HG02610 (cell line): ENCODE measurements at regions not wholly inside any gene's neighbourhood (a gene's known extent, or its start where the extent isn't known, plus 50 kb on each side); places are given as distances from the start of the nearest gene placed in this dataset.

Experiments
- ATAC-seq: cut with Tn5 transposase; IDR thresholded peaks from one replicate; pipeline ENCODE4 v1.9.1; 2021; ENCODE audit warnings: mild to moderate bottlenecking, moderate library complexity; ENCODE audit not compliant: unreplicated experiment

DNA sequence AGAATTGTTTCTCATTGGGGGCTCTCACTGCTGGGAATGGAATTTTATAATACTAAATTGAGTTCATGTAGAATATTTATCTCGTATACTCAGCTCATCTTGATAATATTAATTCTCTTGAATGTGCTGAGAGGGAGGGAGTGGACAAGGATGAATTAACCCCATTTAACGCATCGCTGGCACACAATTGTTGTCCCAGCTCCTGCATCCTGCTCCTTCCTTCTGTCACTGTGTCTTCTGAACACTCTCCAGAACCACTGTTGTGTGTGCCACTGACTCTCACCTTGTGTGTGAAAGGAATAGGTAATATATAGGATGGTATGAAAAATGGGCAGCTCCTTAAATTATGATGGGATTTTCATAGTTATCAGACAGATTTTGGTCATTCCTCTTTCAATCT is 267.3 kb downstream of the MTRR start:
- no peak for ATAC-seq

DNA sequence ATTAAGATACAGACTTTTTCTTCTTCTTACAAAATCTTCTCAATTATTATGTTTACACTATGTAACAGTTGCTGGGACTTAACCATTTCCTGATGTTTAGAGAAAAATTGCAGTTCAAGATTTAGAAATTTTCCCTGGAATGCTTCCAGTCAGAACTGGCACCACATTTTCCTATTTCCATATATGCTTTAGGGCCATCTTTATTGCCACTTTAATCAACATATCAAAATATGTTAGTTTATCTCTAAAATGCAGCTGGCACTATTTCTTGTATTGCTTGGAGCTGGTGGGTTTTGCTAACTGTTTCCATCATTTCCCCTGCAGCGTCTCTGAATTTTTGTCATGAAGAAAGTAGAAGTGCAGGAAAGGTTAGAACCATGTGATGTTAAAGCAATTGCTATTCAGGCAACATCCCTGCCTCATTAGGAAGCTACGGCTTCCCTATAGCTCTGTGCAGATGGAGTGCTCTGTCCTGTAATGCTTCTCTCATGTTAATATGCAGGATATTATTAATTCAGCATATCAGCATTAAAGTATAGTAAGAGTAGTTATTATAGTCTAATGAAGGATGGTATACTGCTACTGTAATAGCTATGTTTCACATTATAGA is 269.1 kb downstream of the MTRR start:
- no peak for ATAC-seq

DNA sequence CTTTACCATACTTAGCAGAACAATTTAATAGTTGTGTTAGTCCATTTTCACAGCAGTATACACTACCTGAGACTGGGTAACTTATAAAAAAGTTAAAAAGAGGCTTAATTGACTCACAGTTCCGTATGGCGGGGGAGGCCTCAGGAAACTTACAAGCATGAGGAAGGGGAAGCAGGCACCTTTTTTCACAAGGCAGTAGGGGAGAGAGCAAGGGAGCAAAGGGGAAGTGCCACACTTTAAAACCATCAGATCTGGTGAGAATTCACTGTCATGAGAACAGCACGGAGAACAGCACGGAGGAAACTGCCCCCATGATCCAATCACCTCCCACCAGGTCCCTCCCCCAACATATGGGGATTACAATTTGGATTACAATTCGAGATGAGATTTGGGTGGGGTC is 269.9 kb downstream of the MTRR start:
- no peak for ATAC-seq

DNA sequence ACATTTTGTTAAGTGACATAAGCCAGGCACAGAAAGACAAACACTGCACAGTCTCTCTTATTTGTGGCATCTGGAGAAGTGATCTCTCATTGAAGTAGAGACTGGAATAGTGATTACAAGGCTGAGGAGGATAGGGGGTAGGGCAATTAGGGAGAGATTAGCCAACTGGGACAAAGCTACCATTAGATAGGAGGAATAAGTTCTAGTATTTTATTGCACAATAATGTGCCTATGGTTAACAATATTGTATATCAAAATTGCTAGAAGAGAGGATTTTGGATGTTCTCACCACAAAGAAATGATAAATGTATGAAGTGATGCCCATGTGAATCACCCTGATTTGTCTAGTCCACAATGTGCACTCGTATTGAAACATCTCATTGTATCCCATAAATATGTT is 281.8 kb downstream of the MTRR start:
- ATAC-seq = no peak

DNA sequence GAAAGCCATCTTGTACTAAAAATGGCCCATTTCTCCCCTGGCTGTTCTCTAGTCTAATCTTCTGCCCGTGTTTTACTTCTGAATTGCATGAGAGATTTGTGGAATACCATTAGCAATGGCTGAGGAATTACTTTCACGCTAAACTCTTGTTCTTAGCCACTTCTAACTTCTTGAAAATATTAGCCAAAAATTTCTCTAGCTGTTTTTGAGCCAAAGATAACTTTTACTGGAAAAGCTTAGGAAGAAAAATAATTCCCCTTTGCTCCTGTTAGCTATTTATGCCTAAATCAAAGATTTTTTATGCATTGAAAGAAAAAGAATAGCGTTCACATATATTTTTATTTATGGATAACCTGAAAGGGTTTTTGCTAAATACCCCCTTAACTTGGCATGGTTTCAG is 287.8 kb downstream of the MTRR start:
- no peak for ATAC-seq

DNA sequence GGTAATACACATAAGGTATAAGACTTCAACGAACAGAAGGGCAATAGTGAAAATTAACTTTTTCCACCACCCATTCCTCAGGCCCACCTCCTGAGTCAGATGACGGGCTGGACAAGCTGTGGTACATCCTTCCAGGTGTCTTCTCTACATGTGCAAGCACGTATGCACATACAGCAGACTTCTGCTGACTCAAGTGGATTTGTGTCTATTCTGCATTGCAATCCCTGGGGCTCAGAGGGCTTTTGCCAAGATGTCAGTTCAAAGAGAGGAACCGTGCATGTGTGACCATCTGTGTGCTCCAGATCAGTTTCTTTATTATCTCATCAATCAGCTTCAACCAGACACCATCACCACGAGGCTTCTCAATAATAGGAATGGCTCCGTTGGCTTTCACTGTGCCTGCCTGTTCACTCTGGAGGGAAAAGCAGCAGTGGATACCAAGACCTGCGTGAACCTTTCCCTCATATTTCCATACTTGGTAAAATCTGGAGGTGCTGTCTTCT is 288.4 kb downstream of the MTRR start:
- no peak for ATAC-seq

DNA sequence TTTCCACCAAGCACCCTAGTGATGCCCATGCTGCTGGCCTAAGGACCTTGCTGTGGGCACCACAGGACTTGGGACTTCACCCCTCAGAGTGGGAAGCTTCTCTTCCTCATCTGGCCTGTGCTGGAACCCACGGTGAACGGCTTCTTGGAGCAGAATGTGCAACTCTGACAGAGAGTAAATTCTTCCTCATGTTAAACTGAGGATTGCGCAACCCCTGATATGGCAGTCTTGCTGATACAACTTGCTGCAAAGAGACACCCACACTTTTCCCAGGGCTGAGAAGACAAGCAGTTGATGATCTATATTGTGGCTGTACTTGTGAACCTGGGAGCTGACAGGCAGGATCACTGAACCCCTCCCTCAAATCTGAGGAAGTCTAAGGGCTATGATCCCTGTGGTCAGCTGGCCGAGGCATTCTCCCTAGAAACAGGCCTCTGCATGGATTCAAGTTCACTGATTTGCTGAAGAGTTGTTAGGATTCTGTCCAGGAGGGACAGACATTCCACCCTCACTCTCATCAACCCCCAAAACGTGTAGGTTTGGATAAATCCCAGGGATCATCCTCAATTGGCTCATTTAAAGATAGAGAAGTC is 307.2 kb downstream of the MTRR start:
- ATAC-seq = no peak

DNA sequence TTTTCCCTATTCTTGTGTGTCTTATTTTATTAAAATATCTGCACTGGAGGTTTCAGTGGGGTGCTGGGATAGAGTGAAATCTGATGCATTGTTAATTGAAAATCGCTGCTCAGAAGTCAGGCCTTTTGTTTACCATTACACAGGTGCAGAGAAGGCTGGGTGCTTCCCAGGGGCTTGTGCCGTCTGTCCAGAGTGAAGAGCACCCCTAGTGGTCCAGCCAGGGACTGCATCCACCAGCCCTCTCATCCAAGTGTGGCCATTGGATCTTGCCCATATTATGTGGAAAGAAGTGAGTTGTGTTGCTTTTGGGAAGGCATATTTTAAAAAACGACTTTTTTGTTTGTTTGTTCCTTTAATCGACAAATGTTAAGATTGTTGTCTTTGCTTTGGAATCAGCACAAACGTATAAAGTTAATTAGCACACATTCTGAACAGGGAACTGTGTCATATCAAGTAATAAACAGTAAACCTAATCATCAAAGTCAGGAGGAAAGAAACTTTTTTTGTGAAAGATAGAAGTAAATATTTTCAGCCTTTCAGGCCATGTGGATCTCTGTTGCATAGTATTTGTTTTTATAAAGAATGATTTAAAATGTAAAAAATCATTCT is 315.6 kb downstream of the MTRR start:
- ATAC-seq = peak; percentile 88

DNA sequence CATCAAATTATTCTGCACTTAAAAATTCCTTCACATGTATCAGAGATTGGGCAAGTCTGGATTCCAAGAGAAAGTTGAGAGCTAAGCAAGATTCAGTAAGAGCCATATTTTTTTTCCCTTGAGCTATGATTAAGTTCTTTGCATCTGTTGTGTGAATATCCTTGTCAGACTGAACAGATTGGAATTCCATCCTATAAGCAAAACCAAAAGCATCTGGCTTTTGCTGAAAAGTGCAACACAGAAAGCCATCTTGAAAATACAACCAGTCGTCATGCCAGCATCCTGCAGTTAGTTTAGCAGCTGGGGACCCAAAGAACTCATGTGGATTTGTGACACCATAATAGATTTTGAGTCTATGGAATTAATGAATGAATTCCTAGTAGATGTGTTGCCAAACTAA is 316.9 kb downstream of the MTRR start:
- ATAC-seq = no peak

DNA sequence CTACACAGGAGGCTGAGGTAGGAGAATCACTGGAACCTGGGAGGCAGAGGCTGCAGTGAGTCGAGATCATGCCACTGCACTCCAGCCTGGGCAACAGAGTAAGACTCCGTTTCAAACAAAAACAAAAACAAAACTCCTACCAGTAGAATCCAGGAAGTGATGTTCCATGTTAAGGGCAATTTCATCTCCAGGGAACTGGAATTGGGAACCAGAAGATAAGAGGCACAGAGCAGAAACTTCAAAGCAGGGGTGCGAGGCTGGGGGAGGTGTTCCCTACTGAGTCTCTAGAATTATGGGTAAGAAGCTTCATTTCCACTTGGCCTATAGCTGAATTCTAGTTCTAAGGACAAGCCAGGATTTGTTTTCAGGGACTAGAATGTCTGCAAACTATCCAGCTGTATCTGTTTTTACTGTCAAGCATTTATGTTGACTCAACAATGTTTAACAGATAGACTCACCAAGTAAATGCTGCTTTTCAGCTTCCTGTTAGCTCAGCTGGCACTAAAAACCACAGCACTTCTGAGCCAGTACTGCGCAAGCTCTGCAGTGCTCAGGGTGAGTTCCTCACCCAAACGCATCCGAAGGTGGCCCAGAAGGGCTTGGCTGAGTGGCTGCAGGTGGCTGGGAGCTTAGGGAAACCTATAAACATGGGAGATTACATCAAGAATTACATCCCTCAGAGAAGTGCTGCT is 320.1 kb downstream of the MTRR start:
- no peak for ATAC-seq

DNA sequence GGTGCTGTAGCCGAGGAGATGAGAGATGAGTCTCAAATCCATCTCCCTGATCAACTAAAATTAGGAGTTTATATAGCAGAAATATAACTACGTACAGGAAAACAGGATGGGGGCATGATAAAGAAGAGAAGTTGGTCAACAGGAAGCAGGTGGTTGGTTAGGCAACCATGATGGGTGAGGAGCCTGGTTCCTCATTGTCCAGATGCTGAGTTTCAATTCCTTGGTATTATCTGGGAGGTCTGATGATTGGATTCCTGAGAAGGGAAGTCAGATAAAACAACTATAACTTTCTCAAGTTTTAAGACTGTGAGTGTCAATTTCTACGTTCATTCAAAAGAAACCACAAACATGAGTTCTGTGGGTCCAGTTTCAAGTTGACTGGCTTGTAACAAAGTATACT is 323.9 kb downstream of the MTRR start:
- no peak for ATAC-seq

DNA sequence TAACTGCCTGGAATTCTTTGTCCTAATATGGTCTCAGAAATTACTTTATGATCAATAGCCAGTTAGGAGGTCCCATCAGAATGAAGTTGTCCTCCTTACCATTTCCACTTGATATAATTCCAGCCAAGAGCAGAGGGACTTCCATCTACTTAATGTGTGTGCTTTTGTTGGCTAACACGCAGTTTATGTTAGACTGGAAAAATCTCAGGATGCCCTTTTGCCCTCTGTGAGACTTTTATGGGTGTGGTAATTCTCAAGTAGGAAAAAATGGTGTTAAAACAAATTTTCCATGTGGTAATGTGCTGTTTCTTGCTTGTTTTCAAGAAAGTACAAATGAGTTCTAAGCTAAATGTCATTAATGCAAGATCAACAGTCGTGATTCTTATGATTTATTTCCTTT is 327.1 kb downstream of the MTRR start:
- ATAC-seq = no peak

DNA sequence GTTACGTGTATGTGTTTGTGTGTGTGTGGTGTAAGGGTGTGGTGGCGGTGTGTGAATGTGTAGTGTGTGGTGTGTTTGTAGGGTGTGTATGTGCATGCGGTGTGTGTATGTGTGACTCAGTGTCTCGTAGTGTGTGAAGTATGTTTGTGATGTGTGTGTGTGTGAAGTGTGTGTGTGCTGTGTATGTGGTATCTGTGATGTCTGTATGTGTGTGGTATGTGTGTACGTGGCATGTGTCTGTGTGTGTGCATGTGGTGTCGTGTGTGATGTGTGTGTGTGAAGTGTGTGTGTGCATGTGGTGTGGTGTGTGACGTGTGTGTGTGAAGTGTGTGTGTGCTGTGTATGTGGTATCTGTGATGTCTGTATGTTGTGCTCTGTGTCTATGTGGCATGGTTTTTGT is 339.4 kb downstream of the MTRR start:
- no peak for ATAC-seq

DNA sequence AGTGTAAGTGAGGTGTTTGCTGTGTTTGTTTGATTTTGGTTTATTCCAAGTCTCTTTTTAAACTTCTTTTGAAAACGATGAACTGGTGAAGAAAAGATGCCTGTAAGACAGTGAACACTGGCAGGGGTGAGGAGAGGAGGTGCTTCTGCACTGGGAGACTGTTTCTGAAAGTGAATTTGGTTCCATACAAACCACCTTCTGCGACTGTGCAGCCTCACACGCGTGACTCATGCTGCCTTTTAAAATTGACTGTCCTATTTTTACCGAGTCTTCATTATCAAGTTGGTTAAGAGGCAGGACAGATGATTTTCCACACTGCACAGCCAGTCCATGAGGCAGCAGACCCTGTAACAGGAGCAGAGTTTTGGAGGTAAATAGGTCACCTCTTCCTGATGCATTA is 340.6 kb downstream of the MTRR start:
- ATAC-seq = no peak

DNA sequence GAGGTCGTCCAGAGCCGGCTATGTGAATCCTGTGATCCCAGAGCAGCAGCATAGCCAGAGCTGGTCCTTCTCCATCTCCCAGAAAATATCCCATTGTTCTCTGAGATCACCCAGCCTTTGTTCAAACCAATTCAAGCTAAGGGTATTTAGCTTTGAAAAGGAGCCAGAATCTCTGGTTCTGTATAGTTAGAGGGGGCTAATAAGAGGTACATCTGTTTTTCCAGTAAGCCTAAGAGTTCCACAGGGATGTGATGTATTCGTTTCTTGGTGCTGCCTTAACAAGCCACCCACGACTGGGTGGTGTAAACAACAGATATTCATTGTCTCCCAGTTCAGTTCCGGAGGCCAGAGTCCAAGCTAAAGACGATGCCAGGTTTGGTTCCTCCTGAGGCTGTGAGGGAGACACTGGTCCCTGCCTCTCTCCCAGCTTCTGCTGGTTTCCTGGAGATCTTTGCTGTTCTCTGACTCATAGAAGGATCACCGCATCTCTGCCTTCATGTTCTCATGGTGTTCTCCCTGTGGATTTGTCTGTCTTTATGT is 344.8 kb downstream of the MTRR start:
- ATAC-seq = no peak

DNA sequence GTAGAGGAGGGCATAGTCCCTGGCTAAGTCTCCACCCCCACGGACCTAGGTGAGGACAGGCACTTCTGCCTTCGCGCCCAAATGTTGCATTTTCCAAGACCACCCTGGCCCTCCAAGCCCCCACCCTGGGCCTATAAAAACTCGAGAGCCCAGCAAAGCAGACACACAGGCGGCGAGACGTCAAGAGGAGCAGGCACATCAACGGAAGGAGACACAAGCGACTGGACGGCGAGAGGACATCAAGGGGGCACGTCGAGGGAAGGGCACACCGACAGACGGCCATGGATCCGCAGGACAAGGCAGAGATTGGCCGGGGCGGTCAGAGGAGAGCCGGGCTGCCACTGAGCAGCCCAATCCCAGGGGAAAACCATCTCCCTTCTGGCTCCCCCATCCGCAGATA is 348.0 kb downstream of the MTRR start:
- ATAC-seq = no peak

DNA sequence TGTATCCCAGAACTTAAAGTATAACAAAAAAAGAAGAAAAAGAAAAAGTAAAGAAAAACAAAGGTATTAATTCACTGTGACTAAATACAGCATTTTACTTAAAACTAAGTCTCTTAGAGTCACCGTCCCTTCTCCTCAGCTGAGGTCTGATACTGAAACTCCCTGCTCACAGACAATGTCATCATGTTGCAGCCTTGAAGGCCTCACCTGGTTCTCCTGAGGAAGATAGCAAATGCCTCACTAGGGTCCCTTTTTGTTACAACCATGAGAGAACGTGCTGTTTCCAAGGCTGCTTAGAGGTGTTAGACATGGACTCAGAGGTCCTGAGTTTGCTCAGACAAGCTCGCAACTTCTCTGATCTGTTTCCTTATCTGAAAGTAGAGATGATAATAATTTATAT is 357.2 kb downstream of the MTRR start:
- no peak for ATAC-seq

DNA sequence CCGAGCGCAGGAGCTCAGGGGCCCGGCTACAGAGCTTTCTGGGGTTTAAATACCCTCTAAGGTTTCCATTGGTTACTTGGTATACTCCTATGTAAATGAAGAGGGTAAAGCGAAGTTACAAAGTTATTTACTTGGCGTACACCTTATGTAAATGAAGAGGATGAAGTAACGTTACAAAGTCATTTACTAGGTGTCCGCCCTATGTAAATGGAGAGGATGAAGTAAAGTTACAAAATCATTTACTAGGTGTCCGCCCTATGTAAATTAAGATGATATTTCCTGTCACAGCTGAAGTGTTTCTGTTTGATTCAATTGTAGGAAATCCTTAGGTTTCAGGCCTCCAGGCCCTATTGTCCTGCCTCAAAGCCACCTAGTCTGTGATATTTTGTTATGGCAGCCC is 358.2 kb downstream of the MTRR start:
- ATAC-seq = no peak

DNA sequence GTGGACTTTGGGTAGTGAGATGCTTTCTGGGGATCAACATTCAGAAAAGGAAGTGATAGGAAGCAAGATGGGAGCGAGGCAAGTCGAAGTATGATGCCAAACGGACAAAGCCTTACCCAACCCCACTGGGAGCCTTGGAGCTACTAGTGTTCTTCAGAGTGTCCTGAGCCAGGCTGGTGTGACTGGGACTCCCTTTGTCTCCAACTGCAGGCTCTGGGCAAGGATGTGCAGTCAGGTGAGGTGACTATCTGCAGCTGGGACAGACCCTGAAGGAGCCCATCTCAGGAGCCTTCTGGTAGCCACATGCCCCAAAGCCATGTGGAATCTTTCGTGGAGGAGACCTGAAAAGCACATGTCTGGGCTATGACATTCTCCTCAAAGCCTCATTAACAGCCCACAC is 360.6 kb downstream of the MTRR start:
- ATAC-seq = no peak

DNA sequence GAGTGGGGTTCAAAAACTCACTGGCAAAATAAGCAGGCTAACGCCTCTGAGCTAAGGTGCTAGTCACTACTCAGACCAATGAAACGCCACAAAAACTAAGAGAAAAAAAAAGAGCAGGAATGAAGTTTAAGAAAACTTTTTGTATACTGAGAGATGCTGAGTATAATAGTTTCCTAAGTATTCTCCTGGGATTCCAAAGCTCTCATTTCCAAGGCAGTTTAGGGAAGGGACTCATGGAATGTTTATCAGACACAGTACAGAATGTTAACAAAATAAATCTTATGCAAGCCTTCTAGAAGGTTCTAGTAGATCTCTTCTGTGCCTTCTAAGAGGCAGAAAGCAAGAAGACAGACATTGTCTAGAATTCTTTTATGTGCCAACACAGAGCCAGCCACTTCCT is 361.9 kb downstream of the MTRR start:
- no peak for ATAC-seq

DNA sequence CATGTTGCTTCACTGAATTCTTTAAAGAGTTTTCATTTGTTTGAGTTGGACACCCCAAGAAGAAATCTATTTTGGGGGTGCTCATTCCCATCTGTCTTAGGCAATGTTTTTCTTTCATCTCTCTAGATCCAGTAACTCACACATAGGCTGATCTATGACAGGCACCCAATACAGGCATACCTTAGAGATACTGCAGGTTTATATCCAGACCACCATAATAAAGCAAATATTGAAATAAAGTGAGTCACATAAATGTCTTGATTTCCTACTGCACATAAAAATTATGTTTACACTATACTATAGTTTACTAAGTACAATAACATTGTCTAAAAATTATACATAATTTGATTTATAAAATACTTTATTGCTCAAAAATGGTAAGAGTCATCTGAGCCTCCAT is 364.5 kb downstream of the MTRR start:
- no peak for ATAC-seq
